ENCODE measurements at regions not wholly inside any gene's neighbourhood (a gene's known extent, or its start where the extent isn't known, plus 50 kb on each side); places are given as distances from the start of the nearest gene placed in this dataset.
A peak's percentile ranks its signal among the peaks of the same experiment; 100 is the strongest.

GRCh38 chr2:195313962-195314361, 343.1 kb upstream of the SLC39A10 start:
- Histone ChIP-seq H3K4me2 (replicated peaks; ENCODE audit: extremely low read depth, low read length, poor library complexity, severe bottlenecking) (no peak overlapping the region), H4K20me1 (ENCODE audit: insufficient read depth, low read length) (no peaks in the 10 kb centered on the region), H3K79me2 (ENCODE audit: insufficient read depth, low read length) (no peaks in the 10 kb centered on the region), H3K27me3 (ENCODE audit: control insufficient read depth in 2 of 2, insufficient read depth in 2 of 2, low read length in 2 of 2) (no peaks in the 10 kb centered on the region), H3K9ac (ENCODE audit: insufficient read depth, low read length, poor library complexity, severe bottlenecking) (no peak overlapping the region), H3K4me1 (ENCODE audit: control insufficient read depth in 1 of 2, insufficient read depth in 2 of 2, low read length in 2 of 2) (no peaks in the 10 kb centered on the region), H3K27ac (ENCODE audit: low read depth in 1 of 2, low read length in 2 of 2) (no peak overlapping the region), H2AFZ (ENCODE audit: insufficient read depth, low read depth, low read length, poor library complexity, severe bottlenecking) (no peak overlapping the region), H3K9me3 (replicated peaks in 1 of 2; ENCODE audit: control insufficient read depth in 1 of 2, insufficient read depth in 1 of 2, low read length in 2 of 2) (no peaks in the 10 kb centered on the region), H3K36me3 (replicated peaks in 1 of 2; ENCODE audit: control insufficient read depth in 1 of 2, insufficient read depth in 2 of 2, low read length in 2 of 2) (no peaks in the 10 kb centered on the region), H3K4me3 (replicated peaks in 1 of 3; ENCODE audit: low read depth in 2 of 3, low read length in 3 of 3) (no peak overlapping the region)
- intact Hi-C loops (cut with micrococcal nuclease): no loop called here
- peaks cover 0 to 1% (median 0%) of the 10 kb centered on the region in 3 donors for H3K27me3 Mint-ChIP-seq (ENCODE audit: low read depth in 3 of 3)
- peaks cover 0 to 3% (median 0%) of the 10 kb centered on the region in 7 donors for H3K9me3 Mint-ChIP-seq
- no peak overlapping the region for H3K27ac Mint-ChIP-seq
- TF ChIP-seq, protein P1, sequence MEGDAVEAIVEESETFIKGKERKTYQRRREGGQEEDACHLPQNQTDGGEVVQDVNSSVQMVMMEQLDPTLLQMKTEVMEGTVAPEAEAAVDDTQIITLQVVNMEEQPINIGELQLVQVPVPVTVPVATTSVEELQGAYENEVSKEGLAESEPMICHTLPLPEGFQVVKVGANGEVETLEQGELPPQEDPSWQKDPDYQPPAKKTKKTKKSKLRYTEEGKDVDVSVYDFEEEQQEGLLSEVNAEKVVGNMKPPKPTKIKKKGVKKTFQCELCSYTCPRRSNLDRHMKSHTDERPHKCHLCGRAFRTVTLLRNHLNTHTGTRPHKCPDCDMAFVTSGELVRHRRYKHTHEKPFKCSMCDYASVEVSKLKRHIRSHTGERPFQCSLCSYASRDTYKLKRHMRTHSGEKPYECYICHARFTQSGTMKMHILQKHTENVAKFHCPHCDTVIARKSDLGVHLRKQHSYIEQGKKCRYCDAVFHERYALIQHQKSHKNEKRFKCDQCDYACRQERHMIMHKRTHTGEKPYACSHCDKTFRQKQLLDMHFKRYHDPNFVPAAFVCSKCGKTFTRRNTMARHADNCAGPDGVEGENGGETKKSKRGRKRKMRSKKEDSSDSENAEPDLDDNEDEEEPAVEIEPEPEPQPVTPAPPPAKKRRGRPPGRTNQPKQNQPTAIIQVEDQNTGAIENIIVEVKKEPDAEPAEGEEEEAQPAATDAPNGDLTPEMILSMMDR (IDR thresholded peaks at IDR 0.05): no peak
- no peaks in the 10 kb centered on the region for H3K36me3 Mint-ChIP-seq
- H3K4me3 Mint-ChIP-seq: no peak overlapping the region
- WGBS (ENCODE audit: insufficient coverage): no CpG with 5 or more reads among the region's 1 CpG
- DNase-seq: no peak
- H3K4me1 Mint-ChIP-seq: no peaks in the 10 kb centered on the region

DNA sequence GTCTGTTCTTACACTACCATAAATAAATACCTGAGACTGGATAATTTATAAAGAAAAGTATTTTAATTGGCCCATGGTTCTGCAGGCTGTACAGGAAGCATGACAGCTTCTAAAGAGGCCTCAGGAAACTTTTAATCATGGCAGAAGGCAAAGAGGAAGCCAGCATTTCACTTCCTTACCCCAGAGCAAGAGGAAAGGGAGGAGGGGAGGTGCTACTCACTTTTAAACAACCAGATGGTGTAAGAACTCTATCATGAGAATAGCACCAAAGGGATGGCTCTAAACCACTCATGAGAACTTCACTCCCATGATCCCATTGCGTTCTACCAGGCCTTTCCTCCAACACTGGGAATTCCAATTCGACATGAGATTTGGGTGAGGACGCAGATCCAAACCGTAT, 344.4 kb upstream of the SLC39A10 start:
- Histone ChIP-seq H3K27ac (ENCODE audit: low read depth in 1 of 2, low read length in 2 of 2) (no peak overlapping the region), H3K36me3 (replicated peaks in 1 of 2; ENCODE audit: control insufficient read depth in 1 of 2, insufficient read depth in 2 of 2, low read length in 2 of 2) (no peaks in the 10 kb centered on the region), H3K4me3 (replicated peaks in 1 of 3; ENCODE audit: low read depth in 2 of 3, low read length in 3 of 3) (no peak overlapping the region), H3K79me2 (ENCODE audit: insufficient read depth, low read length) (no peaks in the 10 kb centered on the region), H2AFZ (ENCODE audit: insufficient read depth, low read depth, low read length, poor library complexity, severe bottlenecking) (no peak overlapping the region), H4K20me1 (ENCODE audit: insufficient read depth, low read length) (no peaks in the 10 kb centered on the region), H3K9ac (ENCODE audit: insufficient read depth, low read length, poor library complexity, severe bottlenecking) (no peak overlapping the region), H3K27me3 (ENCODE audit: control insufficient read depth in 2 of 2, insufficient read depth in 2 of 2, low read length in 2 of 2) (no peaks in the 10 kb centered on the region), H3K4me2 (replicated peaks; ENCODE audit: extremely low read depth, low read length, poor library complexity, severe bottlenecking) (no peak overlapping the region), H3K4me1 (ENCODE audit: control insufficient read depth in 1 of 2, insufficient read depth in 2 of 2, low read length in 2 of 2) (no peaks in the 10 kb centered on the region), H3K9me3 (replicated peaks in 1 of 2; ENCODE audit: control insufficient read depth in 1 of 2, insufficient read depth in 1 of 2, low read length in 2 of 2) (no peaks in the 10 kb centered on the region)
- TF ChIP-seq, protein P1 (IDR thresholded peaks at IDR 0.05): peak; percentile 11
- H3K4me1 Mint-ChIP-seq: no peaks in the 10 kb centered on the region
- H3K4me3 Mint-ChIP-seq: no peak overlapping the region
- H3K27ac Mint-ChIP-seq: no peak overlapping the region
- DNase-seq: peak; percentile 1 to 19 (median 14)
- intact Hi-C loops (cut with micrococcal nuclease): no loop called here
- WGBS (ENCODE audit: insufficient coverage): no CpG with 5 or more reads among the region's 4 CpGs
- peaks cover 0 to 1% (median 0%) of the 10 kb centered on the region in 3 donors for H3K27me3 Mint-ChIP-seq (ENCODE audit: low read depth in 3 of 3)
- H3K9me3 Mint-ChIP-seq: peaks cover 0 to 3% (median 0%) of the 10 kb centered on the region in 7 donors
- H3K36me3 Mint-ChIP-seq: no peaks in the 10 kb centered on the region

Data from CD14-positive monocyte (primary cell).